Vagina (tissue), 2 donors: ENCODE measurements at regions not wholly inside any gene's neighbourhood (a gene's known extent, or its start where the extent isn't known, plus 50 kb on each side); places are given as distances from the start of the nearest gene placed in this dataset.

Source experiments
- CTCF ChIP-seq, 3 experiments: fragments of 450-650 bp in 2 of 3; fragments of 200-600 bp in 1 of 3; sonication (generic) in 1 of 3; IDR thresholded peaks; one replicate each; pipeline ENCODE4 v1.5.1; 2017 to 2019; ENCODE audit warnings: antibody characterized with exemption in 3 of 3, mild to moderate bottlenecking in 2 of 3, moderate library complexity in 2 of 3
- POLR2A ChIP-seq, 2 donors: fragments of 450-650 bp; IDR thresholded peaks; one replicate each; pipeline ENCODE4 v1.6.1; 2017; ENCODE audit warnings: antibody characterized with exemption in 2 of 2, mild to moderate bottlenecking in 2 of 2, moderate library complexity in 2 of 2

GRCh38 chr6:27839626-27840475 lies 72.3 kb downstream of the OR2B2 start:
- TF ChIP-seq POLR2A (IDR thresholded peaks at IDR 0.05), result no peak
- TF ChIP-seq CTCF (IDR thresholded peaks at IDR 0.05), result no peak
